ENCODE measurements at regions not wholly inside any gene's neighbourhood (a gene's known extent, or its start where the extent isn't known, plus 50 kb on each side); places are given as distances from the start of the nearest gene placed in this dataset.

DNA sequence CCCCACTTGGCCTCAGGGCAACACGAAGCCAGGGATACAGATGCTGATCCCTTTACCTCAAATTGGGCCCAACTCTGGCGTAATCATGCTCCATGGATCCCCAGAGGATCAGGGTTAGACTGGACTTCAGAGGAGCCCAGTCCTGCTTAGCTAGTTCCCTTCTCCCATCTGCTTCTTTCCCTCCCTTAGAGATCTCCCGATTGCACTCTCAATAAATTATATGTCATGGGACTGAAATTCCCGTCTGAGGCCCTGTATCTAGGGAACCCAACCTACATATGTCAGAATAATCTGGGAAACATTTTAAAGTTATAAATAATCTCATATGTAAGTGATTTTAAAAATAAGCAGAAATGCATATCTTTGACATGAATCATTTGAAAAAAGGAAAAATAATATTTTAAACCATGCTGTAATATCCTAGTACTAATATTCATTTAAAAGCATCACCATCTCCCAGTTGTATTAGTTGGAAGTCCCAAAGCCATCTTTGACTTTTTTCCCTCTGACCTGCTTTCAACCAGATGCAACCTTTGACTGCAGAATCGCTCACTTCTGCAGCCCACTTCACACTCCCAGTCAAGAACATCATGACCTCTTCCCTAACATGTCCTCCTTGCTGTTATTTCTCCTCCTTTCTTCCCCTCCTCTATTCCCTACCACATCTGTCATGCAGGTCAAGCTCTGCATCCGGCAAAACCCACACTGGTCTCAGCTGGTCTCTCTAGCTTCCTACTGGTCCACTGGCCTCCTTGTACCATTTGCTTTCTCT is 393.6 kb downstream of the BTBD3 start:
- Histone ChIP-seq H3K4me3 (replicated peaks in 1 of 3; ENCODE audit: low read depth in 2 of 3, low read length in 3 of 3) (no peak overlapping the region), H3K4me2 (replicated peaks; ENCODE audit: extremely low read depth, low read length, poor library complexity, severe bottlenecking) (no peak overlapping the region), H3K27me3 (ENCODE audit: control insufficient read depth in 2 of 2, insufficient read depth in 2 of 2, low read length in 2 of 2) (no peaks in the 10 kb centered on the region), H4K20me1 (ENCODE audit: insufficient read depth, low read length) (no peaks in the 10 kb centered on the region), H3K9ac (ENCODE audit: insufficient read depth, low read length, poor library complexity, severe bottlenecking) (no peak overlapping the region), H2AFZ (ENCODE audit: insufficient read depth, low read depth, low read length, poor library complexity, severe bottlenecking) (no peak overlapping the region), H3K27ac (ENCODE audit: low read depth in 1 of 2, low read length in 2 of 2) (no peak overlapping the region), H3K36me3 (replicated peaks in 1 of 2; ENCODE audit: control insufficient read depth in 1 of 2, insufficient read depth in 2 of 2, low read length in 2 of 2) (no peaks in the 10 kb centered on the region), H3K9me3 (replicated peaks in 1 of 2; ENCODE audit: control insufficient read depth in 1 of 2, insufficient read depth in 1 of 2, low read length in 2 of 2) (peaks cover 3 to 7% of the 10 kb centered on the region in 2 donors), H3K4me1 (ENCODE audit: control insufficient read depth in 1 of 2, insufficient read depth in 2 of 2, low read length in 2 of 2) (no peaks in the 10 kb centered on the region), H3K79me2 (ENCODE audit: insufficient read depth, low read length) (no peaks in the 10 kb centered on the region)
- intact Hi-C loops (cut with micrococcal nuclease) = no loop called here
- H3K9me3 Mint-ChIP-seq = peaks cover 0 to 12% (median 2%) of the 10 kb centered on the region in 7 donors
- no peaks in the 10 kb centered on the region for H3K27me3 Mint-ChIP-seq (ENCODE audit: low read depth in 3 of 3)
- H3K4me1 Mint-ChIP-seq = no peaks in the 10 kb centered on the region
- H3K27ac Mint-ChIP-seq = no peak overlapping the region
- 84% methylated on average over 3 of the region's 6 CpGs for WGBS (ENCODE audit: insufficient coverage)
- H3K4me3 Mint-ChIP-seq = no peak overlapping the region
- TF ChIP-seq, protein P1, sequence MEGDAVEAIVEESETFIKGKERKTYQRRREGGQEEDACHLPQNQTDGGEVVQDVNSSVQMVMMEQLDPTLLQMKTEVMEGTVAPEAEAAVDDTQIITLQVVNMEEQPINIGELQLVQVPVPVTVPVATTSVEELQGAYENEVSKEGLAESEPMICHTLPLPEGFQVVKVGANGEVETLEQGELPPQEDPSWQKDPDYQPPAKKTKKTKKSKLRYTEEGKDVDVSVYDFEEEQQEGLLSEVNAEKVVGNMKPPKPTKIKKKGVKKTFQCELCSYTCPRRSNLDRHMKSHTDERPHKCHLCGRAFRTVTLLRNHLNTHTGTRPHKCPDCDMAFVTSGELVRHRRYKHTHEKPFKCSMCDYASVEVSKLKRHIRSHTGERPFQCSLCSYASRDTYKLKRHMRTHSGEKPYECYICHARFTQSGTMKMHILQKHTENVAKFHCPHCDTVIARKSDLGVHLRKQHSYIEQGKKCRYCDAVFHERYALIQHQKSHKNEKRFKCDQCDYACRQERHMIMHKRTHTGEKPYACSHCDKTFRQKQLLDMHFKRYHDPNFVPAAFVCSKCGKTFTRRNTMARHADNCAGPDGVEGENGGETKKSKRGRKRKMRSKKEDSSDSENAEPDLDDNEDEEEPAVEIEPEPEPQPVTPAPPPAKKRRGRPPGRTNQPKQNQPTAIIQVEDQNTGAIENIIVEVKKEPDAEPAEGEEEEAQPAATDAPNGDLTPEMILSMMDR (IDR thresholded peaks at IDR 0.05) = no peak
- no peak for DNase-seq
- H3K36me3 Mint-ChIP-seq = no peaks in the 10 kb centered on the region

DNA sequence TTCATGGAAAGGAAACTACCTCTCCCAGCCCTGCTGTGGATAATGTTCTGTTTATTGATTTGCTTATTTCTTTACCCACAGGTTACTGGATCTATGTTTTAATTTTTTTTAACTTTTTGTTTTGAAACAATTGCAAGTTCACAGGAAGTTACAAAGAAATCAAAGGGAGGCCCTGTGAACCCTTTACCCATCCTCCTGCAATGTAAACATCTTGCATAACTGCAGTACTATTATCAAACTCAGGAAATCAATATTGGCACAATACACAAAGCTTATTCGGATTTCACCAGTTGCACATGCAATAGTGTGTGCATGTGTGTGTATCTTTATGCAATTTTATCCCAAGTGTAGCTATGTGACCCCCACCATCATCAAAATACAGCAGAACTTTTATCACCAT is 398.0 kb downstream of the BTBD3 start:
- no peak overlapping the region for H3K4me3 ChIP-seq (replicated peaks in 1 of 3; ENCODE audit: low read depth in 2 of 3, low read length in 3 of 3)
- Mint-ChIP-seq H3K4me1 (no peaks in the 10 kb centered on the region), H3K36me3 (no peaks in the 10 kb centered on the region), H3K9me3 (peaks cover 0 to 6% (median 0%) of the 10 kb centered on the region in 7 donors), H3K27ac (no peak overlapping the region), H3K4me3 (no peak overlapping the region), H3K27me3 (ENCODE audit: low read depth in 3 of 3) (peaks cover 0 to 3% (median 0%) of the 10 kb centered on the region in 3 donors)
- H3K36me3 ChIP-seq (replicated peaks in 1 of 2; ENCODE audit: control insufficient read depth in 1 of 2, insufficient read depth in 2 of 2, low read length in 2 of 2) = no peaks in the 10 kb centered on the region
- WGBS (ENCODE audit: insufficient coverage) = no CpG with 5 or more reads among the region's 1 CpG
- H3K4me1 ChIP-seq (ENCODE audit: control insufficient read depth in 1 of 2, insufficient read depth in 2 of 2, low read length in 2 of 2) = no peaks in the 10 kb centered on the region
- H3K27ac ChIP-seq (ENCODE audit: low read depth in 1 of 2, low read length in 2 of 2) = no peak overlapping the region
- intact Hi-C loops (cut with micrococcal nuclease) = no loop called here
- H3K27me3 ChIP-seq (ENCODE audit: control insufficient read depth in 2 of 2, insufficient read depth in 2 of 2, low read length in 2 of 2) = no peaks in the 10 kb centered on the region
- H4K20me1 ChIP-seq (ENCODE audit: insufficient read depth, low read length) = no peaks in the 10 kb centered on the region
- H3K79me2 ChIP-seq (ENCODE audit: insufficient read depth, low read length) = no peaks in the 10 kb centered on the region
- H3K9me3 ChIP-seq (replicated peaks in 1 of 2; ENCODE audit: control insufficient read depth in 1 of 2, insufficient read depth in 1 of 2, low read length in 2 of 2) = peaks cover 6 to 7% of the 10 kb centered on the region in 2 donors
- DNase-seq = no peak
- H2AFZ ChIP-seq (ENCODE audit: insufficient read depth, low read depth, low read length, poor library complexity, severe bottlenecking) = no peak overlapping the region
- TF ChIP-seq, protein P1 (IDR thresholded peaks at IDR 0.05) = no peak
- no peak overlapping the region for H3K4me2 ChIP-seq (replicated peaks; ENCODE audit: extremely low read depth, low read length, poor library complexity, severe bottlenecking)
- no peak overlapping the region for H3K9ac ChIP-seq (ENCODE audit: insufficient read depth, low read length, poor library complexity, severe bottlenecking)

All from CD14-positive monocyte (primary cell).